ENCODE measurements at regions not wholly inside any gene's neighbourhood (a gene's known extent, or its start where the extent isn't known, plus 50 kb on each side); places are given as distances from the start of the nearest gene placed in this dataset.

GRCh38 chr3:127070776-127071175 is 87.9 kb downstream of the PLXNA1 start:
- no peak for ATAC-seq

GRCh38 chr3:127071597-127072001 is 88.7 kb downstream of the PLXNA1 start:
- Histone ChIP-seq H3K4me1 (no peaks in the 10 kb centered on the region), H3K27ac (no peak overlapping the region)
- DNase-seq = no peak

More at GRCh38 chr3:127070776-127071175, 87.9 kb downstream of the PLXNA1 start:
- no peak overlapping the region for H3K4me3 ChIP-seq
- 75 to 76% methylated on average over 9 of the region's 9 CpGs for WGBS, 2 donors
- H3K27ac ChIP-seq = no peak overlapping the region
- no peak for TF ChIP-seq POLR2A (IDR thresholded peaks at IDR 0.05)
- TF ChIP-seq CTCF (IDR thresholded peaks at IDR 0.05) = no peak
- DNase-seq = no peak
- H3K36me3 ChIP-seq (replicated peaks in 1 of 2; ENCODE audit: insufficient read depth in 1 of 2, low read depth in 2 of 2) = no peaks in the 10 kb centered on the region
- no peaks in the 10 kb centered on the region for H3K27me3 ChIP-seq
- H3K4me1 ChIP-seq = no peaks in the 10 kb centered on the region
- no peaks in the 10 kb centered on the region for H3K9me3 ChIP-seq
- intact Hi-C loops (cut with DNase I) = no loop called here

GRCh38 chr3:127072221-127072771 is 89.4 kb downstream of the PLXNA1 start:
- WGBS, 2 donors = 75 to 83% methylated on average over 4 to 10 of the region's 10 CpGs
- intact Hi-C loops (cut with DNase I) = no loop called here
- Histone ChIP-seq H3K4me1 (no peaks in the 10 kb centered on the region), H3K27ac (no peak overlapping the region), H3K36me3 (replicated peaks in 1 of 2; ENCODE audit: insufficient read depth in 1 of 2, low read depth in 2 of 2) (no peaks in the 10 kb centered on the region), H3K9me3 (no peaks in the 10 kb centered on the region), H3K4me3 (no peak overlapping the region), H3K27me3 (no peaks in the 10 kb centered on the region)
- no peak for TF ChIP-seq CTCF (IDR thresholded peaks at IDR 0.05)
- no peak for TF ChIP-seq POLR2A (IDR thresholded peaks at IDR 0.05)
- ATAC-seq (no peak), DNase-seq (no peak)

More at GRCh38 chr3:127071597-127072001, 88.7 kb downstream of the PLXNA1 start:
- 87% methylated on average over 3 to 10 of the region's 10 CpGs for WGBS, 2 donors
- ATAC-seq = no peak
- intact Hi-C loops (cut with DNase I) = no loop called here
- no peaks in the 10 kb centered on the region for H3K36me3 ChIP-seq (replicated peaks in 1 of 2; ENCODE audit: insufficient read depth in 1 of 2, low read depth in 2 of 2)
- no peaks in the 10 kb centered on the region for H3K9me3 ChIP-seq
- H3K4me3 ChIP-seq = no peak overlapping the region
- no peaks in the 10 kb centered on the region for H3K27me3 ChIP-seq
- TF ChIP-seq POLR2A (IDR thresholded peaks at IDR 0.05) (no peak), CTCF (IDR thresholded peaks at IDR 0.05) (no peak)

GRCh38 chr3:127072971-127073783 is 90.3 kb downstream of the PLXNA1 start:
- intact Hi-C loops (cut with DNase I) = no loop called here
- no peak for TF ChIP-seq POLR2A (IDR thresholded peaks at IDR 0.05)
- no peak for TF ChIP-seq CTCF (IDR thresholded peaks at IDR 0.05)
- H3K27me3 ChIP-seq = no peaks in the 10 kb centered on the region
- no peaks in the 10 kb centered on the region for H3K4me1 ChIP-seq
- H3K4me3 ChIP-seq = no peak overlapping the region
- DNase-seq (no peak), ATAC-seq (no peak)
- no peaks in the 10 kb centered on the region for H3K9me3 ChIP-seq
- no peak overlapping the region for H3K27ac ChIP-seq
- H3K36me3 ChIP-seq (replicated peaks in 1 of 2; ENCODE audit: insufficient read depth in 1 of 2, low read depth in 2 of 2) = no peaks in the 10 kb centered on the region
- WGBS, 2 donors = 77 to 86% methylated on average over 11 to 16 of the region's 16 CpGs

Data from body of pancreas (tissue), 4 donors.